ENCODE measurements at regions not wholly inside any gene's neighbourhood (a gene's known extent, or its start where the extent isn't known, plus 50 kb on each side); places are given as distances from the start of the nearest gene placed in this dataset.

GRCh38 chr2:122528958-122529705 lies 773.7 kb downstream of the TSN start:
- Mint-ChIP-seq H3K9me3 (ENCODE audit: low read depth) (peaks cover 3% of the 10 kb centered on the region), H3K4me3 (no peak overlapping the region), H3K36me3 (no peaks in the 10 kb centered on the region), H3K27ac (no peak overlapping the region), H3K4me1 (ENCODE audit: low read depth) (no peaks in the 10 kb centered on the region), H3K27me3 (no peaks in the 10 kb centered on the region)

DNA sequence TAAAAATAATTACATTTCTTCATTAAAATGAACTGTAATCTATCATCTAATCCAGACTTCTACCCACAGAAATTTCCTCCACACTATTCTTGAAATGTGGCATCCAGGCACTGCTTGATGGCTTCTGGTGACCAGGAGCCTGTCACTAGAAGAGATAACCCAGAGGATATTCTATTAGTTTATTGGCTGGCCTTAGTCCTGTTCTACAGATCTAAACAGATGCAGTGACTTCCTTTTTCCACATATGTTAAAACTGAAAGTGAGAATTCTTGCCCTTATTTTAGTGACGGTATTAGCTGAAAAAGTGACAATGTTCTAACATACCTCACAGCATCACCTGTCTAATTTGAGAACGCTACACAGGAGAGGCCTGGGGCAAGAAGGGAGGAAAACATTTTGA lies 775.4 kb downstream of the TSN start:
- H3K27me3 Mint-ChIP-seq, result no peaks in the 10 kb centered on the region
- H3K4me1 Mint-ChIP-seq (ENCODE audit: low read depth), result no peaks in the 10 kb centered on the region
- no peak overlapping the region for H3K27ac Mint-ChIP-seq
- H3K36me3 Mint-ChIP-seq, result no peaks in the 10 kb centered on the region
- H3K9me3 Mint-ChIP-seq (ENCODE audit: low read depth), result peaks cover 3% of the 10 kb centered on the region
- no peak overlapping the region for H3K4me3 Mint-ChIP-seq

GRCh38 chr2:122531290-122532071 lies 776.0 kb downstream of the TSN start:
- Mint-ChIP-seq H3K9me3 (ENCODE audit: low read depth) (peaks cover 3% of the 10 kb centered on the region), H3K27ac (no peak overlapping the region), H3K36me3 (no peaks in the 10 kb centered on the region), H3K4me3 (no peak overlapping the region), H3K4me1 (ENCODE audit: low read depth) (no peaks in the 10 kb centered on the region), H3K27me3 (no peaks in the 10 kb centered on the region)

GRCh38 chr2:122532072-122532344 lies 776.6 kb downstream of the TSN start:
- Mint-ChIP-seq H3K4me3 (no peak overlapping the region), H3K36me3 (no peaks in the 10 kb centered on the region), H3K27me3 (no peaks in the 10 kb centered on the region), H3K9me3 (ENCODE audit: low read depth) (peaks cover 3% of the 10 kb centered on the region), H3K4me1 (ENCODE audit: low read depth) (no peaks in the 10 kb centered on the region), H3K27ac (no peak overlapping the region)

- Mint-ChIP-seq H3K36me3 (no peaks in the 10 kb centered on the region), H3K4me3 (no peak overlapping the region), H3K27me3 (no peaks in the 10 kb centered on the region), H3K4me1 (ENCODE audit: low read depth) (no peaks in the 10 kb centered on the region), H3K27ac (no peak overlapping the region), H3K9me3 (ENCODE audit: low read depth) (peaks cover 3% of the 10 kb centered on the region)
These were observed 777.0 kb downstream of the TSN start for GRCh38 chr2:122532481-122532880.

DNA sequence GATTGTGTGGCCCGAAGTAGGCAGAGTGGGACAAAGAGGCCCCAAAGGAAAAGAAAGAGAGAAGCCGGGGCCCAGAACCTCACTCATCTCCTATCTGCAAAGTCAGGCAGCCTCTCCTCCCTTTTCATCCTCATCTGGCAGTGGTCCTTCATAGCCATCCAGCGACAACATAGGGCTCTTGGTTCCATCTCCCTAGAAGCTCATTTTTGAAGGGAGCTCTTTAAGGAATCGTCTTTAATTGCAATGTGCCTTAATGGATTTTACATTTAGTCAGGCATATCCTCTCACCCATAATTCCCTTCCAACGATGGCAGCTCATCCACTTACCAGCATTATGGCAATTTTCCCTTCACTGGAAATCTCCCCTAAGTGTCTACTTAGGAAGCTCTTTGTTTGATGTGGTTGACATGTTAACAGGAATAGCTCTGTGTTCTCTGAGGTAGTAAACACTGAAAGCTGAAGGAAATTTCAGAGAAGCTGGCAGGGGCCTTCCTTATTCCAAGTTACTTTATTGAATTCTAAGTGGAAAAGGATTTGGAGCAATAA lies 780.6 kb downstream of the TSN start:
- Mint-ChIP-seq H3K9me3 (ENCODE audit: low read depth) (peaks cover 3% of the 10 kb centered on the region), H3K27ac (no peak overlapping the region), H3K27me3 (no peaks in the 10 kb centered on the region), H3K4me1 (ENCODE audit: low read depth) (no peaks in the 10 kb centered on the region), H3K36me3 (no peaks in the 10 kb centered on the region), H3K4me3 (no peak overlapping the region)

DNA sequence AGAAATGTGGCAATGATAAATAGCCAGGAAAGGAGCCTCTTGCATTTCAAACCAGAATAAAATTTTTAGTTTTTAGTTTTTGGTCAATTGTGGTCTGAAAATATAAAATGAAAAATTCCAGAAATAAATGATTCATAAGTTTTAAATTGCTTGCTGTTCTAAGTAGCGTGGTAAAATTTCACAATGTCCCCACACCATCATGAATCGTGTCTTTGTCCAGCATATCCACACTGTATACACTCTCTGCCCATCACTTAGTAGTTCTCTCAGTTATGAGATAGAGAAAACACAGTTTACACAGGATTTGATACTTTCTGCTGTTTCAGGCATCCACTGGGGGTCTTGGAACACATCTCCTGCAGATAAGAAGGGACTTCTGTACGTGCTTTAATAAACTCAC lies 783.9 kb downstream of the TSN start:
- Mint-ChIP-seq H3K4me3 (no peak overlapping the region), H3K27me3 (no peaks in the 10 kb centered on the region), H3K9me3 (ENCODE audit: low read depth) (no peaks in the 10 kb centered on the region), H3K4me1 (ENCODE audit: low read depth) (no peaks in the 10 kb centered on the region), H3K36me3 (no peaks in the 10 kb centered on the region), H3K27ac (no peak overlapping the region)

- Mint-ChIP-seq H3K27ac (no peak overlapping the region), H3K4me1 (ENCODE audit: low read depth) (no peaks in the 10 kb centered on the region), H3K4me3 (no peak overlapping the region), H3K27me3 (no peaks in the 10 kb centered on the region), H3K36me3 (no peaks in the 10 kb centered on the region), H3K9me3 (ENCODE audit: low read depth) (no peaks in the 10 kb centered on the region)
These were observed 784.5 kb downstream of the TSN start for GRCh38 chr2:122539920-122540319.

- Mint-ChIP-seq H3K4me3 (no peak overlapping the region), H3K9me3 (ENCODE audit: low read depth) (no peaks in the 10 kb centered on the region), H3K27ac (no peak overlapping the region), H3K36me3 (no peaks in the 10 kb centered on the region), H3K27me3 (no peaks in the 10 kb centered on the region), H3K4me1 (ENCODE audit: low read depth) (no peaks in the 10 kb centered on the region)
These were observed 786.8 kb downstream of the TSN start for GRCh38 chr2:122542236-122542635.

- Mint-ChIP-seq H3K4me3 (no peak overlapping the region), H3K4me1 (ENCODE audit: low read depth) (no peaks in the 10 kb centered on the region), H3K27me3 (no peaks in the 10 kb centered on the region), H3K36me3 (no peaks in the 10 kb centered on the region), H3K27ac (no peak overlapping the region), H3K9me3 (ENCODE audit: low read depth) (no peaks in the 10 kb centered on the region)
These were observed 787.2 kb downstream of the TSN start for GRCh38 chr2:122542646-122543045.

- Mint-ChIP-seq H3K36me3 (no peaks in the 10 kb centered on the region), H3K27me3 (no peaks in the 10 kb centered on the region), H3K4me3 (no peak overlapping the region), H3K4me1 (ENCODE audit: low read depth) (no peaks in the 10 kb centered on the region), H3K27ac (no peak overlapping the region), H3K9me3 (ENCODE audit: low read depth) (no peaks in the 10 kb centered on the region)
These were observed 788.4 kb downstream of the TSN start for GRCh38 chr2:122543815-122544214.

GRCh38 chr2:122545821-122546220 lies 790.4 kb downstream of the TSN start:
- H3K27me3 Mint-ChIP-seq, result no peaks in the 10 kb centered on the region

DNA sequence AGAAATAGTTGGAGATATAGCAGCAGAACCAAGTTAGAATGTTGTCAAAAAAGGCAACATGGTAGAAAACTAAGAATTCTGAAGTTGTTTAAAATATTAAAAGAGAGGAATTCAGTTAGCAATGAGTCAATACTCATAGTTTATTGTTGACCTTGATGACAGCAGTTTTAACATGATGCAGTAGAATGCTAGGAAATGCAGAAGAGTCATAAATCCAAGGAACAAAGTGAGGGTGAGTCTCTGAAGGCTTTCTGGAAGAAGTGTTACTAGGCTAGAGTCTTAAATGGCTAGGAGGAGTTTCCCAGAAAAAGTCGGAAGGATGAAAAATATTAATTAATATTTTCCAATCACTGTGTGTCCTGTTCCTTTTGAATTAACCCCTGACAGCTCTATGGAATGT lies 807.3 kb downstream of the TSN start:
- no peaks in the 10 kb centered on the region for H3K9me3 Mint-ChIP-seq (ENCODE audit: low read depth)
- no peak overlapping the region for H3K4me3 Mint-ChIP-seq
- no peaks in the 10 kb centered on the region for H3K27me3 Mint-ChIP-seq
- H3K36me3 Mint-ChIP-seq, result no peaks in the 10 kb centered on the region
- no peak overlapping the region for H3K27ac Mint-ChIP-seq
- H3K4me1 Mint-ChIP-seq (ENCODE audit: low read depth), result no peaks in the 10 kb centered on the region

More at GRCh38 chr2:122545821-122546220, 790.4 kb downstream of the TSN start:
- Mint-ChIP-seq H3K9me3 (ENCODE audit: low read depth) (peaks cover 7% of the 10 kb centered on the region), H3K4me3 (no peak overlapping the region), H3K4me1 (ENCODE audit: low read depth) (no peaks in the 10 kb centered on the region), H3K27ac (no peak overlapping the region), H3K36me3 (no peaks in the 10 kb centered on the region)

DNA sequence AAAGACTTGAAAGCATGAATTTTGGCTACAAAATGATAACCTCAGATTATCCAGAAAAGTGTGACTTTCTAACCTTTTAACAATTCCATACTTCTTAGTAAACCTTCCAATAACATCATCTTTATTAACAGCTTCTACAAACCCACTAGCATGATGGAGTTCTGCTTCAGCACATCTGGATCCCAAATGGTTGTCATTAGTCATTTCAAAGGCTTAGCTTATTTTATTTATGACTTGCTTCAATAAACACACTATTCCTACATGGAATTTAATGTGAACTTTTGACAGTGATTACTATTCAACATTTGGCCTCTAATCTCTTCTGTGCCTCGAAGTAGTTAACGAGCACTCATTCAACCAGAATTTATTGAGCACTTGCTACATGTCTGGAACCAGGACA lies 808.3 kb downstream of the TSN start:
- no peak overlapping the region for H3K27ac Mint-ChIP-seq
- no peaks in the 10 kb centered on the region for H3K36me3 Mint-ChIP-seq
- no peak overlapping the region for H3K4me3 Mint-ChIP-seq
- no peaks in the 10 kb centered on the region for H3K9me3 Mint-ChIP-seq (ENCODE audit: low read depth)
- no peaks in the 10 kb centered on the region for H3K4me1 Mint-ChIP-seq (ENCODE audit: low read depth)
- H3K27me3 Mint-ChIP-seq, result no peaks in the 10 kb centered on the region

DNA sequence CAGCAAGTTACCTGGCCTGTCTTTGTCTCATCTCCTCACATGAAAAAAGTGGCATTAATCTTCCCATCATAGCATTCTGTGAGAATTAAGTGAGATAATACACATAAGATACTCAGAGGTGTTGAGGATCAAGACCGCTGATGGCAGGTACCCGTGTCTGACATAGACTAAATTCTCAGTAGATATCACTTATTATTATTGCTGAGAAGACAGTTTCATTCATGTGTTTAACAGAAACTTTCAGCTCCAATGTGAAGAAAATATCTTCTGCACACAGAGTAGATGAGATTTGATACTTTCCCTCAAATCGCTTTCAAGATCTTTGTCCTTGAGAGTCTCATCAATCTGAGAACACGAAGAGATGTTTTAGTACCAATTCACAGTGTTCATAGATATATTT lies 809.4 kb downstream of the TSN start:
- H3K27ac Mint-ChIP-seq, result no peak overlapping the region
- no peaks in the 10 kb centered on the region for H3K27me3 Mint-ChIP-seq
- H3K36me3 Mint-ChIP-seq, result no peaks in the 10 kb centered on the region
- no peaks in the 10 kb centered on the region for H3K4me1 Mint-ChIP-seq (ENCODE audit: low read depth)
- H3K4me3 Mint-ChIP-seq, result no peak overlapping the region
- peaks cover 4% of the 10 kb centered on the region for H3K9me3 Mint-ChIP-seq (ENCODE audit: low read depth)

GRCh38 chr2:122565364-122565763 lies 809.9 kb downstream of the TSN start:
- H3K9me3 Mint-ChIP-seq (ENCODE audit: low read depth), result peaks cover 4% of the 10 kb centered on the region
- H3K27me3 Mint-ChIP-seq, result no peaks in the 10 kb centered on the region
- no peaks in the 10 kb centered on the region for H3K4me1 Mint-ChIP-seq (ENCODE audit: low read depth)
- H3K36me3 Mint-ChIP-seq, result no peaks in the 10 kb centered on the region
- H3K27ac Mint-ChIP-seq, result no peak overlapping the region
- no peak overlapping the region for H3K4me3 Mint-ChIP-seq
